H9 (cell line): ENCODE measurements at regions not wholly inside any gene's neighbourhood (a gene's known extent, or its start where the extent isn't known, plus 50 kb on each side); places are given as distances from the start of the nearest gene placed in this dataset.

ENCODE experiments used
- DNase-seq: peaks from one replicate; pipeline ENCODE4 v3.0.0-alpha.2; 2017
- H2AFZ ChIP-seq: one replicate; pipeline ENCODE4 v1.6.1; 2013; ENCODE audit warnings: mild to moderate bottlenecking, low read length, control low read depth, moderate library complexity
- H2AK5ac ChIP-seq: 2 replicates; pipeline ENCODE4 v1.6.1; 2013; ENCODE audit warnings: low read length, control low read depth, mixed read lengths; ENCODE audit not compliant: insufficient read length
- H2BK120ac ChIP-seq: one replicate; pipeline ENCODE4 v1.6.1; 2013; ENCODE audit warnings: low read depth, mild to moderate bottlenecking, low read length, control low read depth, inconsistent platforms; ENCODE audit not compliant: poor library complexity, severe bottlenecking
- H2BK12ac ChIP-seq: 2 replicates; pipeline ENCODE4 v1.6.1; 2013; ENCODE audit warnings: low read length, control low read depth, mixed read lengths, low read depth; ENCODE audit not compliant: insufficient read length
- H2BK15ac ChIP-seq: 2 replicates; pipeline ENCODE4 v1.6.1; 2013; ENCODE audit warnings: low read depth, low read length, control low read depth
- H2BK20ac ChIP-seq: one replicate; pipeline ENCODE4 v1.6.1; 2013; ENCODE audit warnings: low read depth, mild to moderate bottlenecking, low read length, control low read depth, inconsistent platforms; ENCODE audit not compliant: poor library complexity, severe bottlenecking
- H2BK5ac ChIP-seq: 2 replicates; pipeline ENCODE4 v1.6.1; 2013; ENCODE audit warnings: low read length, control low read depth, mixed read lengths; ENCODE audit not compliant: insufficient read length
- H3K14ac ChIP-seq: 2 replicates; pipeline ENCODE4 v1.6.1; 2013; ENCODE audit warnings: low read length, control low read depth; ENCODE audit not compliant: insufficient read depth
- H3K18ac ChIP-seq: 2 replicates; pipeline ENCODE4 v1.6.1; 2013; ENCODE audit warnings: low read depth, mild to moderate bottlenecking, mixed read lengths, low read length, control low read depth; ENCODE audit not compliant: insufficient read length
- H3K23ac ChIP-seq: 2 replicates; pipeline ENCODE4 v1.6.1; 2013; ENCODE audit warnings: low read length, control low read depth, mixed read lengths, low read depth; ENCODE audit not compliant: insufficient read length
- H3K23me2 ChIP-seq: 2 replicates; pipeline ENCODE4 v1.6.1; 2013; ENCODE audit warnings: low read depth, mild to moderate bottlenecking, mixed read lengths, low read length, control low read depth; ENCODE audit not compliant: insufficient read length, poor library complexity, severe bottlenecking
- H3K27ac ChIP-seq: 2 replicates; pipeline ENCODE4 v1.5.1; 2013; ENCODE audit warnings: low read length, control low read depth, mixed read lengths, low read depth; ENCODE audit not compliant: insufficient read length
- H3K27me3 ChIP-seq: 2 replicates; pipeline ENCODE4 v1.6.1; 2013; ENCODE audit warnings: low read length, control low read depth, inconsistent platforms; ENCODE audit not compliant: insufficient read depth
- H3K4ac ChIP-seq: 2 replicates; pipeline ENCODE4 v1.6.1; 2013; ENCODE audit warnings: low read depth, mild to moderate bottlenecking, control low read depth, inconsistent platforms, low read length, moderate library complexity
- H3K4me1 ChIP-seq: 2 replicates; pipeline ENCODE4 v1.6.1; 2013; ENCODE audit warnings: low read length, control low read depth, inconsistent platforms; ENCODE audit not compliant: insufficient read depth
- H3K4me2 ChIP-seq: 2 replicates; pipeline ENCODE4 v1.6.1; 2013; ENCODE audit warnings: low read length, control low read depth, mixed read lengths; ENCODE audit not compliant: insufficient read length, insufficient read depth
- H3K56ac ChIP-seq: 2 replicates; pipeline ENCODE4 v1.6.1; 2013; ENCODE audit warnings: low read depth, mild to moderate bottlenecking, mixed read lengths, low read length, control low read depth; ENCODE audit not compliant: insufficient read length
- H3K79me1 ChIP-seq: 2 replicates; pipeline ENCODE4 v1.6.1; 2013; ENCODE audit warnings: low read depth, mild to moderate bottlenecking, moderate library complexity, low read length, control low read depth, inconsistent platforms; ENCODE audit not compliant: insufficient read depth, poor library complexity, severe bottlenecking
- H3K79me2 ChIP-seq: 2 replicates; pipeline ENCODE4 v1.6.1; 2013; ENCODE audit warnings: low read length, control low read depth, inconsistent platforms; ENCODE audit not compliant: insufficient read depth
- H3K9ac ChIP-seq: 2 replicates; pipeline ENCODE4 v1.6.1; 2013; ENCODE audit warnings: low read length, control low read depth, mixed read lengths; ENCODE audit not compliant: insufficient read length; ENCODE audit errors: extremely low read depth
- H3K9me3 ChIP-seq: one replicate; pipeline ENCODE4 v1.6.1; 2013; ENCODE audit warnings: low read depth, low read length, inconsistent platforms; ENCODE audit not compliant: control insufficient read depth
- H3T11ph ChIP-seq: one replicate; pipeline ENCODE4 v1.6.1; 2013; ENCODE audit warnings: mild to moderate bottlenecking, low read length, control low read depth, inconsistent platforms
- H4K20me1 ChIP-seq: one replicate; pipeline ENCODE4 v1.6.1; 2013; ENCODE audit not compliant: control insufficient read depth, insufficient read length, insufficient read depth
- H4K5ac ChIP-seq: 2 replicates; pipeline ENCODE4 v1.6.1; 2013; ENCODE audit warnings: low read depth, mild to moderate bottlenecking, mixed read lengths, low read length, control low read depth; ENCODE audit not compliant: insufficient read length
- H4K8ac ChIP-seq: replicated peaks from 2 replicates; pipeline ENCODE4 v1.6.1; 2013; ENCODE audit warnings: low read length, control low read depth, mixed read lengths, low read depth; ENCODE audit not compliant: insufficient read length
- H4K91ac ChIP-seq: 2 replicates; pipeline ENCODE4 v1.6.1; 2013; ENCODE audit warnings: low read depth, mild to moderate bottlenecking, moderate library complexity, mixed read lengths, low read length, control low read depth; ENCODE audit not compliant: insufficient read length
- H3K27ac Mint-ChIP-seq, 3 experiments: 2 replicates in 2 of 3; 3 replicates in 1 of 3; pipeline ENCODE4 v1.8.0; 2020 to 2021; ENCODE audit warnings: mixed read lengths in 3 of 3, mild to moderate bottlenecking in 1 of 3, moderate library complexity in 1 of 3
- H3K27me3 Mint-ChIP-seq: 2 replicates; pipeline ENCODE4 v1.8.0; 2021; ENCODE audit warnings: low read depth, mild to moderate bottlenecking, moderate library complexity, mixed read lengths
- H3K36me3 Mint-ChIP-seq, 3 experiments: 2 replicates in 2 of 3; 3 replicates in 1 of 3; pipeline ENCODE4 v1.8.0; 2020 to 2021; ENCODE audit warnings: low read depth in 3 of 3, mixed read lengths in 3 of 3; ENCODE audit not compliant: insufficient read depth in 1 of 3
- H3K4me1 Mint-ChIP-seq, 2 experiments: 2 replicates each; pipeline ENCODE4 v1.8.0; 2020; ENCODE audit warnings: mixed read lengths in 2 of 2
- H3K4me3 Mint-ChIP-seq, 2 experiments: 2 replicates in 1 of 2; 3 replicates in 1 of 2; pipeline ENCODE4 v1.8.0; 2020 to 2021; ENCODE audit warnings: mild to moderate bottlenecking in 2 of 2, mixed read lengths in 2 of 2, moderate library complexity in 1 of 2
- H3K9me3 Mint-ChIP-seq, 2 experiments: 2 replicates in 1 of 2; 3 replicates in 1 of 2; pipeline ENCODE4 v1.8.0; 2020; ENCODE audit warnings: mild to moderate bottlenecking in 2 of 2, mixed read lengths in 2 of 2, moderate library complexity in 1 of 2
- WGBS: extraction: QIAGEN DNeasy Blood & Tissue Kit; methylation state at CpG from one replicate; pipeline ENCODE4 v1.1.7; 2013; ENCODE audit warnings: missing lambda C conversion rate, low lambda C conversion rate, mixed read lengths; ENCODE audit not compliant: insufficient read length; ENCODE audit errors: extremely low coverage; 5-methylcytosine and 5-hydroxymethylcytosine counted together
- TF ChIP-seq, protein P1 (sequence below): fragments of 200-600 bp; sonication (generic); conservative IDR thresholded peaks from 3 replicates; pipeline ENCODE4 v1.8.0; 2021; ENCODE audit warnings: antibody characterized with exemption, mild to moderate bottlenecking

GRCh38 chr10:91033324-91033950, 112.5 kb upstream of the ANKRD1 start:
- H2BK15ac ChIP-seq: no peak overlapping the region
- H4K5ac ChIP-seq: no peak overlapping the region
- H2BK120ac ChIP-seq: no peak overlapping the region
- H3K9ac ChIP-seq: no peak overlapping the region
- no peaks in the 10 kb centered on the region; a peak in 1 of 5 replicates for H3K9me3 Mint-ChIP-seq
- peaks cover 23 to 25% of the 10 kb centered on the region in 2 experiments for H3K4me1 Mint-ChIP-seq
- no peak overlapping the region for H2AK5ac ChIP-seq
- H4K20me1 ChIP-seq: no peaks in the 10 kb centered on the region
- H3K18ac ChIP-seq: no peak overlapping the region
- no peaks in the 10 kb centered on the region; the same call in 1 of the 2 replicates for H3K27me3 ChIP-seq
- no peak overlapping the region for H4K8ac ChIP-seq
- H2BK20ac ChIP-seq: no peak overlapping the region
- DNase-seq: no peak
- no peak overlapping the region for H2BK12ac ChIP-seq
- no peaks in the 10 kb centered on the region for H3K9me3 ChIP-seq
- no peaks in the 10 kb centered on the region for H3K79me1 ChIP-seq
- H3K27ac ChIP-seq: no peak overlapping the region
- no peak overlapping the region for H3T11ph ChIP-seq
- H3K27me3 Mint-ChIP-seq: peaks cover 14% of the 10 kb centered on the region
- H3K23me2 ChIP-seq: no peaks in the 10 kb centered on the region
- no peak overlapping the region for H2BK5ac ChIP-seq
- no peak overlapping the region for H3K56ac ChIP-seq
- no peak overlapping the region for H3K4me3 Mint-ChIP-seq
- no peak overlapping the region for H3K27ac Mint-ChIP-seq
- WGBS: no CpG with 5 or more reads among the region's 6 CpGs
- H4K91ac ChIP-seq: no peak overlapping the region
- TF ChIP-seq, protein P1, sequence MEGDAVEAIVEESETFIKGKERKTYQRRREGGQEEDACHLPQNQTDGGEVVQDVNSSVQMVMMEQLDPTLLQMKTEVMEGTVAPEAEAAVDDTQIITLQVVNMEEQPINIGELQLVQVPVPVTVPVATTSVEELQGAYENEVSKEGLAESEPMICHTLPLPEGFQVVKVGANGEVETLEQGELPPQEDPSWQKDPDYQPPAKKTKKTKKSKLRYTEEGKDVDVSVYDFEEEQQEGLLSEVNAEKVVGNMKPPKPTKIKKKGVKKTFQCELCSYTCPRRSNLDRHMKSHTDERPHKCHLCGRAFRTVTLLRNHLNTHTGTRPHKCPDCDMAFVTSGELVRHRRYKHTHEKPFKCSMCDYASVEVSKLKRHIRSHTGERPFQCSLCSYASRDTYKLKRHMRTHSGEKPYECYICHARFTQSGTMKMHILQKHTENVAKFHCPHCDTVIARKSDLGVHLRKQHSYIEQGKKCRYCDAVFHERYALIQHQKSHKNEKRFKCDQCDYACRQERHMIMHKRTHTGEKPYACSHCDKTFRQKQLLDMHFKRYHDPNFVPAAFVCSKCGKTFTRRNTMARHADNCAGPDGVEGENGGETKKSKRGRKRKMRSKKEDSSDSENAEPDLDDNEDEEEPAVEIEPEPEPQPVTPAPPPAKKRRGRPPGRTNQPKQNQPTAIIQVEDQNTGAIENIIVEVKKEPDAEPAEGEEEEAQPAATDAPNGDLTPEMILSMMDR: no peak
- no peak overlapping the region for H3K14ac ChIP-seq
- no peak overlapping the region for H3K4me2 ChIP-seq
- H3K23ac ChIP-seq: no peak overlapping the region
- peaks cover 4% of the 10 kb centered on the region; the same call in 1 of the 2 replicates for H3K4me1 ChIP-seq
- no peaks in the 10 kb centered on the region for H3K36me3 Mint-ChIP-seq
- no peak overlapping the region for H2AFZ ChIP-seq
- 0 out of 2 replicates have a peak, but pooled peaks cover 1% of the 10 kb centered on the region for H3K79me2 ChIP-seq
- H3K4ac ChIP-seq: no peak overlapping the region
